OCI-LY1 (cell line): ENCODE measurements at regions not wholly inside any gene's neighbourhood (a gene's known extent, or its start where the extent isn't known, plus 50 kb on each side); places are given as distances from the start of the nearest gene placed in this dataset.

Experiments used
- H2AFZ ChIP-seq: fragments of 200-600 bp; sonication (generic), shearing (Covaris generic); 2 replicates; pipeline ENCODE4 v1.6.0; 2014; ENCODE audit warnings: antibody characterized with exemption, mild to moderate bottlenecking, low read length
- H3F3A ChIP-seq: fragments of 200-600 bp; sonication (generic), shearing (Covaris generic); 2 replicates; pipeline ENCODE4 v1.6.0; 2014; ENCODE audit warnings: mild to moderate bottlenecking, antibody characterized with exemption, low read length, moderate library complexity; ENCODE audit not compliant: insufficient read depth
- H3K27ac ChIP-seq: fragments of 200-600 bp; sonication (generic); 2 replicates; pipeline ENCODE4 v1.5.1; 2014; ENCODE audit warnings: low read length, mixed run types, mild to moderate bottlenecking, low read depth; ENCODE audit not compliant: poor library complexity, severe bottlenecking
- H3K27me3 ChIP-seq: fragments of 200-600 bp; sonication (generic); 2 replicates; pipeline ENCODE4 v1.6.0; 2014; ENCODE audit warnings: antibody characterized with exemption, mild to moderate bottlenecking, low read length, moderate library complexity; ENCODE audit not compliant: insufficient read depth
- H3K36me3 ChIP-seq: fragments of 200-600 bp; sonication (generic); 2 replicates; pipeline ENCODE4 v1.6.1; 2014; ENCODE audit warnings: mild to moderate bottlenecking, antibody characterized with exemption, low read length, moderate library complexity, mixed read lengths; ENCODE audit not compliant: insufficient read depth
- H3K4me1 ChIP-seq: fragments of 200-600 bp; sonication (generic); 2 replicates; pipeline ENCODE4 v1.5.1; 2014; ENCODE audit warnings: mild to moderate bottlenecking, low read length, moderate library complexity; ENCODE audit not compliant: insufficient read depth, severe bottlenecking
- H3K4me2 ChIP-seq: fragments of 200-600 bp; sonication (generic), shearing (Covaris generic); 2 replicates; pipeline ENCODE4 v1.6.1; 2014; ENCODE audit warnings: low read length
- H3K4me3 ChIP-seq: fragments of 200-600 bp; sonication (generic); 2 replicates; pipeline ENCODE4 v1.5.1; 2014; ENCODE audit warnings: low read length, low read depth, mild to moderate bottlenecking, mixed read lengths; ENCODE audit not compliant: poor library complexity, severe bottlenecking
- H3K79me2 ChIP-seq: fragments of 200-600 bp; shearing (Covaris generic); 2 replicates; pipeline ENCODE4 v1.6.1; 2016; ENCODE audit warnings: mixed run types, low read length, mixed read lengths; ENCODE audit not compliant: insufficient read depth
- H3K9ac ChIP-seq: fragments of 200-600 bp; sonication (generic), shearing (Covaris generic); 2 replicates; pipeline ENCODE4 v1.6.1; 2014; ENCODE audit warnings: mild to moderate bottlenecking, low read length, mixed read lengths
- H3K9me2 ChIP-seq: fragments of 200-600 bp; sonication (generic), shearing (Covaris generic); 2 replicates; pipeline ENCODE4 v1.6.1; 2014; ENCODE audit warnings: low read depth, mild to moderate bottlenecking, low read length, mixed read lengths
- H3K9me3 ChIP-seq: fragments of 200-600 bp; shearing (Covaris generic); 2 replicates; pipeline ENCODE4 v1.6.1; 2014; ENCODE audit warnings: low read length, mixed read lengths
- H4K20me1 ChIP-seq: fragments of 200-600 bp; sonication (generic), shearing (Covaris generic); 2 replicates; pipeline ENCODE4 v1.6.0; 2016; ENCODE audit warnings: mild to moderate bottlenecking, low read length; ENCODE audit not compliant: insufficient read depth
- CTCF ChIP-seq: fragments of 200-600 bp; sonication (generic), shearing (Covaris generic); IDR thresholded peaks from 2 replicates; pipeline ENCODE4 v1.5.1; 2017; ENCODE audit warnings: mild to moderate bottlenecking, antibody characterized with exemption, low read length, moderate library complexity, mixed read lengths
- EZH2 ChIP-seq: fragments of 200-600 bp; sonication (generic), shearing (Covaris generic); IDR thresholded peaks from 2 replicates; pipeline ENCODE4 v1.8.0; 2017; ENCODE audit warnings: borderline replicate concordance, mixed run types, mild to moderate bottlenecking, antibody characterized with exemption, low read length, moderate library complexity, mixed read lengths

DNA sequence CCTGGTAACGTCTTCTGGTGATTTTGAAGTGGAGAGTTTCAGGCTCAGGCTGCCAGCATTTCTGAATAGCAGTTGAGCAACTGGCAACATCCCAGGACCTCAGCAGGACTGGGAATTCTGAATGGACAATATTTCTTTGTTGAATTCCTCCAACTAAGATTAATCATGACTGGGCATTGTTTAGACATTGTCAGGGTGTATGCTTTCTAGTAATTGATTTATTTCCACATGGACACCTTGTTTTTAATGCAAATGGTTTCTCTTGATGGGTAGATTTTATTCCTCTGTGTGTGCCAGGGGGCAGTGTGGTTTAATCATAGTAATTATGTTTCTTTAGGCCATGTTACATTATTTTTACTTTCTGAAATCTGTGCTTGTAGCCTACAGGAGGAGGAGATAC lies 1004.7 kb upstream of the LCORL start:
- H3F3A ChIP-seq, result no peaks in the 10 kb centered on the region
- no peaks in the 10 kb centered on the region for H3K9me2 ChIP-seq
- no peaks in the 10 kb centered on the region for H3K36me3 ChIP-seq
- H3K27me3 ChIP-seq, result no peaks in the 10 kb centered on the region
- TF ChIP-seq CTCF (no peak), EZH2 (no peak)
- H3K9me3 ChIP-seq, result no peaks in the 10 kb centered on the region
- no peak overlapping the region for H2AFZ ChIP-seq
- no peaks in the 10 kb centered on the region for H4K20me1 ChIP-seq
- no peak overlapping the region for H3K9ac ChIP-seq
- H3K4me1 ChIP-seq, result no peaks in the 10 kb centered on the region
- H3K4me3 ChIP-seq, result no peak overlapping the region
- no peak overlapping the region for H3K27ac ChIP-seq
- H3K79me2 ChIP-seq, result no peaks in the 10 kb centered on the region
- no peak overlapping the region for H3K4me2 ChIP-seq

- no peaks in the 10 kb centered on the region for H3K79me2 ChIP-seq
- no peak overlapping the region for H3K4me2 ChIP-seq
- TF ChIP-seq EZH2 (no peak), CTCF (no peak)
- H3K4me3 ChIP-seq, result no peak overlapping the region
- no peaks in the 10 kb centered on the region for H4K20me1 ChIP-seq
- H3K9me3 ChIP-seq, result no peaks in the 10 kb centered on the region
- no peak overlapping the region for H2AFZ ChIP-seq
- no peaks in the 10 kb centered on the region for H3K27me3 ChIP-seq
- H3K9me2 ChIP-seq, result no peaks in the 10 kb centered on the region
- H3F3A ChIP-seq, result no peaks in the 10 kb centered on the region
- H3K27ac ChIP-seq, result no peak overlapping the region
- H3K36me3 ChIP-seq, result no peaks in the 10 kb centered on the region
- no peaks in the 10 kb centered on the region for H3K4me1 ChIP-seq
- H3K9ac ChIP-seq, result no peak overlapping the region
Observed at GRCh38 chr4:19025031-19025430, 1003.5 kb upstream of the LCORL start.

DNA sequence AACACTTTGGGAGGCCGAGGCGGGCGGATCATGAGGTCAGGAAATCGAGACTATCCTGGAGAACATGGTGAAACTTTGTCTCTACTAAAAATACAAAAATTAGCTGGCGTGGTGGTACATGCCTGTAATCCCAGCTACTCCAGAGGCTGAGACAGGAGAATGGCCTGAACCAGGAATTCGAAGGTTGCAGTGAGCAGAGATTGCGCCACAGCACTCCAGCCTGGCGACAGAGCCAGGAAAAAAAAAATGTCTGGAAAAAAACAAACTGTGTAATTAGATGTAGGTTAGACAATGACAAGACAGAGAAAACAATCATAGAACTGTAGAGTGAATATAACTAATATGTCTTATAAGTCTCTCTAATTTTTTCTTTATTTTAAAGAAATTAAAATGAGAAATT lies 1002.5 kb upstream of the LCORL start:
- H2AFZ ChIP-seq, result no peak overlapping the region
- no peaks in the 10 kb centered on the region for H3K4me1 ChIP-seq
- no peak overlapping the region for H3K27ac ChIP-seq
- no peak for TF ChIP-seq EZH2
- no peak for TF ChIP-seq CTCF
- no peaks in the 10 kb centered on the region for H4K20me1 ChIP-seq
- H3K27me3 ChIP-seq, result no peaks in the 10 kb centered on the region
- H3K36me3 ChIP-seq, result no peaks in the 10 kb centered on the region
- H3K9me3 ChIP-seq, result no peaks in the 10 kb centered on the region
- no peaks in the 10 kb centered on the region for H3F3A ChIP-seq
- no peak overlapping the region for H3K9ac ChIP-seq
- no peak overlapping the region for H3K4me3 ChIP-seq
- H3K79me2 ChIP-seq, result no peaks in the 10 kb centered on the region
- H3K9me2 ChIP-seq, result no peaks in the 10 kb centered on the region
- no peak overlapping the region for H3K4me2 ChIP-seq
